Right lobe of liver (tissue), 6 donors: ENCODE measurements at regions not wholly inside any gene's neighbourhood (a gene's known extent, or its start where the extent isn't known, plus 50 kb on each side); places are given as distances from the start of the nearest gene placed in this dataset.

Source experiments
- ATAC-seq, 4 donors: fragments of 200-7000 bp; cut with Tn5 transposase; one replicate each; pipeline ENCODE4 v1.9.1; 2020; ENCODE audit warnings: mild to moderate bottlenecking in 4 of 4, moderate library complexity in 4 of 4
- DNase-seq, 3 donors: peaks; one replicate each; pipeline ENCODE4 v3.0.0-alpha.2; 2020
- H3K27ac ChIP-seq, 3 donors: fragments of 200-600 bp; one replicate each; pipeline ENCODE4 v1.8.0; 2022
- H3K27me3 ChIP-seq, 2 donors: fragments of 200-600 bp; one replicate each; pipeline ENCODE4 v1.8.0; 2022
- H3K36me3 ChIP-seq, 4 donors: fragments of 200-600 bp; sonication (generic) in 1 of 4; one replicate each; pipeline versions ENCODE4 v1.5.1 to v1.8.0; 2017 to 2022; ENCODE audit warnings: control low read depth in 1 of 4
- H3K4me1 ChIP-seq, 4 donors: fragments of 200-600 bp; sonication (generic) in 1 of 4; one replicate each; pipeline versions ENCODE4 v1.5.1 to v1.8.0; 2017 to 2022; ENCODE audit warnings: control low read depth in 1 of 4
- H3K4me3 ChIP-seq, 3 donors: fragments of 200-600 bp; one replicate each; pipeline ENCODE4 v1.8.0; 2022
- H3K9me3 ChIP-seq, 4 donors: fragments of 200-600 bp; sonication (generic) in 1 of 4; one replicate each; pipeline versions ENCODE4 v1.5.1 to v1.8.0; 2017 to 2022; ENCODE audit warnings: control low read depth in 1 of 4
- POLR2A ChIP-seq: fragments of 450-650 bp; IDR thresholded peaks from one replicate; pipeline ENCODE4 v1.6.1; 2017; ENCODE audit warnings: antibody characterized with exemption, mild to moderate bottlenecking
- WGBS: methylation state at CpG from one replicate; pipeline ENCODE4 v1.1.6; 2018; ENCODE audit warnings: low coverage, low lambda C conversion rate; ENCODE audit not compliant: insufficient coverage; ENCODE audit errors: missing lambda C conversion rate; 5-methylcytosine and 5-hydroxymethylcytosine counted together
- intact Hi-C, 2 donors: fragments of 100-400 bp; cut with DNase I; formaldehyde crosslinking; loops; one replicate each; pipeline versions ENCODE4 v1.11.2 to v1.14.1; 2022
- TF ChIP-seq, protein P1 (sequence below), 4 donors: fragments of 200-600 bp in 3 of 4; fragments of 450-650 bp in 1 of 4; IDR thresholded peaks; one replicate each; pipeline versions ENCODE4 v1.5.1 to v1.8.0; 2016 to 2022; ENCODE audit warnings: antibody characterized with exemption in 4 of 4, mild to moderate bottlenecking in 2 of 4
- donor health status: DM: no; HTN: yes; CAD: no.
- donor health status: DM: no; HTN: no; CAD: no.
- donor health status: DM: no; HTN: no; CAD: no.
- donor health status: DM: no; HTN: yes; CAD: no.
- donor health status: DM: no; HTN: yes; CAD: no.

DNA sequence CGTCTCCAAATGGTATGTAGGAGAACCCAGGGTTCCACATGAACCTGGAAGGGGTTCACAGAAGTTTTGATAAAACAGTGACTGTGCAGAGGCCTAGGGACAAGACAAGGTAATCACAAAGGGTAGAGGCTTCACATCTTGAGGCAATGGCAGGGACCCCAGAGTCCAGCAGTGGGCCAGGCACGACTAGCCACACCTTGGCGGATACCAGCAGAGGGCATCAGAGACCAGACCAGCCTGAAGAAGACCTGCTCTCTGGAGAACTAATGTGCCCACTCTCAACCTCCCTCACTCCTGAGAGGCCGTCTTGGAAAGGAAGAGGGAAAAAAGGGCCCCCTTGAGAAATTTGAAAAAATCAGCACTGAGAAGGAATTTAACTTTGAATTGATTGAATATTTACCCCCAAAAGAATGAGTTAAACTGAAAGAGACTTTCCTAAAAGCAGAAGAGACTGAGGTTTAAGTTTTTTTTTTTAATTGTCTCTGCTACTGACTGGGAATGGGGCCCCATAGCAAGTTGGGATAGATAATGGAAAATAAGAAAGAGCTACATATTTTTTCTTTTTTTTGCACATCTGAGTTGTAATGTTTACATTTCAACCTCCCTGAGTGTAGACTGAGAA is 243.8 kb upstream of the JADE1 start:
- no peak for TF ChIP-seq POLR2A
- TF ChIP-seq, protein P1, sequence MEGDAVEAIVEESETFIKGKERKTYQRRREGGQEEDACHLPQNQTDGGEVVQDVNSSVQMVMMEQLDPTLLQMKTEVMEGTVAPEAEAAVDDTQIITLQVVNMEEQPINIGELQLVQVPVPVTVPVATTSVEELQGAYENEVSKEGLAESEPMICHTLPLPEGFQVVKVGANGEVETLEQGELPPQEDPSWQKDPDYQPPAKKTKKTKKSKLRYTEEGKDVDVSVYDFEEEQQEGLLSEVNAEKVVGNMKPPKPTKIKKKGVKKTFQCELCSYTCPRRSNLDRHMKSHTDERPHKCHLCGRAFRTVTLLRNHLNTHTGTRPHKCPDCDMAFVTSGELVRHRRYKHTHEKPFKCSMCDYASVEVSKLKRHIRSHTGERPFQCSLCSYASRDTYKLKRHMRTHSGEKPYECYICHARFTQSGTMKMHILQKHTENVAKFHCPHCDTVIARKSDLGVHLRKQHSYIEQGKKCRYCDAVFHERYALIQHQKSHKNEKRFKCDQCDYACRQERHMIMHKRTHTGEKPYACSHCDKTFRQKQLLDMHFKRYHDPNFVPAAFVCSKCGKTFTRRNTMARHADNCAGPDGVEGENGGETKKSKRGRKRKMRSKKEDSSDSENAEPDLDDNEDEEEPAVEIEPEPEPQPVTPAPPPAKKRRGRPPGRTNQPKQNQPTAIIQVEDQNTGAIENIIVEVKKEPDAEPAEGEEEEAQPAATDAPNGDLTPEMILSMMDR (IDR thresholded peaks at IDR 0.05), result peak; percentile 53 to 61 (median 59)
- 69% methylated on average over 4 of the region's 4 CpGs for WGBS
- H3K4me3 ChIP-seq, result no peak overlapping the region
- H3K27ac ChIP-seq, result no peak overlapping the region
- no peaks in the 10 kb centered on the region for H3K27me3 ChIP-seq
- DNase-seq (peak in 2 of 3 donors; percentile 42 to 58), ATAC-seq (peak; percentile 57 to 81 (median 72))
- H3K9me3 ChIP-seq, result no peaks in the 10 kb centered on the region
- H3K36me3 ChIP-seq, result no peaks in the 10 kb centered on the region
- H3K4me1 ChIP-seq, result peaks cover 0 to 11% (median 3%) of the 10 kb centered on the region in 4 donors
- intact Hi-C loops, result no loop called here

DNA sequence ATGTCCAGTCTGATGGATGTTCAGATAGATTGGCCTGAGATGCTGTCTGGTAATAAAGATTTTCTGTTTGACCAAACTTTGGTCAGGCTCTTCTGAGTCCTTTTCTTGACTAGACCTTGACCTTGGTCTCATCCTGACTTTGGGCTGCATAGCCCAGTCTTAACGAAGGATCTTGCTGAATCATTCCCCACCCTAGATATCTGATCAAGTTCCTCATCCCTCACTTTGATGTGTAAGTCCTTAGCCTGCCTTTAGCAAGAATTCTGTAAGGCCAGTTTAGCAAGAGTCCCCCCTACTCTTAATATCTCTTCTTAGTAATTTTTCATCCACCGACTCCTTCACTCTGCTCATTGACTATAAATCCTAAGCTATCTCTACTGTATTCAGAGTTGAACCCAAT is 244.4 kb upstream of the JADE1 start:
- no peak overlapping the region for H3K27ac ChIP-seq
- no peak overlapping the region for H3K4me3 ChIP-seq
- H3K9me3 ChIP-seq, result no peaks in the 10 kb centered on the region
- H3K4me1 ChIP-seq, result peaks cover 0 to 15% (median 4%) of the 10 kb centered on the region in 4 donors
- no peaks in the 10 kb centered on the region for H3K27me3 ChIP-seq
- H3K36me3 ChIP-seq, result no peaks in the 10 kb centered on the region
- ATAC-seq, result no peak
- 91% methylated on average over 1 of the region's 2 CpGs for WGBS
- DNase-seq, result no peak
- intact Hi-C loops, result no loop called here
- TF ChIP-seq POLR2A, result no peak
- TF ChIP-seq, protein P1 (IDR thresholded peaks at IDR 0.05), result no peak

DNA sequence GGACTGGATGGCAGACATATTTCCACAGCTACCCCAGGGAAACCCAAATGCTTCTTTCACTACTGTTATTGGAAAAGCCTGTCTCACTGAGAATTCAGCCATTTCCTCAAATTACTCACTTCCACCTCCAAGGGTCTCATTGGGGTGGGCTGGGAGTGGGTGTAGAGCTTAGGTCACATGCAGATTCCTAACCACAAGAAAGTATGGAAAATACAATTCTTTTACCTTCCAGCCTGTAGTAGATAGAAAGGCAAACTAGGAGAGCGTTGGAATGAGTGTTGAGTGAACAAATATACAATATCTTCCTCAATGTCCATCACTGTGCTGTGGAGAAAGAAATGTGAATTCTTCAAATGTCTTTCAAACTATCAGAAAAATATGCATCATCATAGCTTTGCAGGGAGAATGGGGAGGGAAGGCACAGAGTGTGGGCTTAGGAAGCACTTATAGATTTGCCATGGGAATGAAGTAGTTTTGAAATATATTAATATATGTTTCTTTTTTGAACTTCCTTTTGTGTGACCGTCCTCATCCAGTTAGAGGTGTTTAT is 245.3 kb upstream of the JADE1 start:
- Histone ChIP-seq H3K9me3 (no peaks in the 10 kb centered on the region), H3K27me3 (no peaks in the 10 kb centered on the region), H3K4me1 (peaks cover 0 to 15% (median 4%) of the 10 kb centered on the region in 4 donors), H3K36me3 (no peaks in the 10 kb centered on the region), H3K27ac (no peak overlapping the region), H3K4me3 (no peak overlapping the region)
- ATAC-seq, result no peak
- no peak for TF ChIP-seq POLR2A
- TF ChIP-seq, protein P1 (IDR thresholded peaks at IDR 0.05), result no peak
- no peak for DNase-seq
- intact Hi-C loops, result no loop called here
- WGBS, result 68% methylated on average over 2 of the region's 2 CpGs

DNA sequence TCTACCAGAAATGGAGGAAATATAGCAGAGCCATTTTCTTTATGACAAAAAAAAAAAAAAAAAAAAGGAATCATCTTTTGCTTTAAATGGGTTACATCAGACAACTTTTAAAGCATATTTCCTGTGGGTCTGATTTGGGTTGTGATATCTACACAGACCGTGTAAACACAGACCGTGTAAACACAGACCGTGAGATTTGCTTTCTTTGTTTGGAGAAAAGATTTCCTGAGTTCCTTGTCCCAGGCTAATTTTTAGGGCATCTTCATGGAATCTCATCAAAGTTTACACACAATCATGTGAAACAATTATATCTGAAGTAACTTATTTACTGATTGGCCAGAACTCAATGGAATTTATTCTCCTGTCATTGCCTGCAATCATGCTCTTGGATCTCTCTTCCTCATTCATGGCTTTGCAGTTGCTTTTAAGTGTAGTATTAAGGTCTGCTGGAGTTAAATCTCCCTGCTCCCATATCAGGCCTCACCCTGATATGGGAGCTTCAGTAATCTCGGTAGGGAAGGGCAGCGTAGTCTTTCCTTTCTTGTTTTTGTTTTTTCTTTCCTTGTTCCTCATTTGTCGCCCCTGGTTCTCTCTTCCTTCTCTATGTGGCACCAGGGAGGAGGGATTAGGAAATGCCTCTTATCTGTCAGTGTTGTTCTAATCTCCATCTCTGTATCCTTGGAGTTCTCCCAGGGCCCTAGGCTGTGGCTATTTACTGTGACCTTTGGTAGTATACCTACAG is 248.6 kb upstream of the JADE1 start:
- 9% methylated on average over 6 of the region's 6 CpGs for WGBS
- intact Hi-C loops, result no loop called here
- H3K36me3 ChIP-seq, result no peaks in the 10 kb centered on the region
- H3K27ac ChIP-seq, result peak overlapping the region; percentile 11 to 51 (median 20)
- no peaks in the 10 kb centered on the region for H3K9me3 ChIP-seq
- peaks cover 0 to 24% (median 6%) of the 10 kb centered on the region in 4 donors for H3K4me1 ChIP-seq
- H3K4me3 ChIP-seq, result no peak overlapping the region
- peak; percentile 63 to 73 (median 69) for ATAC-seq
- H3K27me3 ChIP-seq, result no peaks in the 10 kb centered on the region
- TF ChIP-seq, protein P1 (IDR thresholded peaks at IDR 0.05), result no peak
- TF ChIP-seq POLR2A, result no peak
- DNase-seq, result no peak
